Ovary (tissue), 7 donors: ENCODE measurements at regions not wholly inside any gene's neighbourhood (a gene's known extent, or its start where the extent isn't known, plus 50 kb on each side); places are given as distances from the start of the nearest gene placed in this dataset.

ENCODE experiments used
- DNase-seq, 5 donors: peaks; one replicate each; pipeline ENCODE4 v3.0.0-alpha.2; 2019 to 2020
- H3K27ac ChIP-seq, 2 donors: fragments of 200-600 bp; one replicate each; pipeline versions ENCODE4 v1.5.1 to v1.8.0; 2019 to 2022
- H3K27me3 ChIP-seq: fragments of 200-600 bp; one replicate; pipeline ENCODE4 v1.8.0; 2022
- H3K36me3 ChIP-seq: fragments of 200-600 bp; sonication (generic); one replicate; pipeline ENCODE4 v1.5.1; 2019
- H3K4me1 ChIP-seq: one replicate; pipeline ENCODE4 v1.8.1; 2013; ENCODE audit warnings: mild to moderate bottlenecking, moderate library complexity; ENCODE audit not compliant: insufficient read depth
- H3K4me3 ChIP-seq: fragments of 200-600 bp; sonication (generic); one replicate; pipeline ENCODE4 v1.5.1; 2017
- H3K9me3 ChIP-seq, 2 donors: fragments of 200-600 bp in 1 of 2; sonication (generic) in 1 of 2; one replicate each; pipeline versions ENCODE4 v1.5.1 to v1.8.1; 2013 to 2019; ENCODE audit warnings: mild to moderate bottlenecking in 1 of 2, moderate library complexity in 1 of 2
- EP300 ChIP-seq: sonication (generic); formaldehyde crosslinking; IDR thresholded peaks from one replicate; pipeline ENCODE4 v1.6.1; 2017; ENCODE audit warnings: antibody characterized with exemption
- POLR2A ChIP-seq: fragments of 450-650 bp; IDR thresholded peaks from one replicate; pipeline ENCODE4 v1.6.1; 2017; ENCODE audit warnings: antibody characterized with exemption, mild to moderate bottlenecking, moderate library complexity
- WGBS, 3 donors: extraction: QIAGEN DNeasy Blood & Tissue Kit in 1 of 3; methylation state at CpG; one replicate each; pipeline versions ENCODE4 v1.1.5 to v1.1.7; 2013 to 2017; 5-methylcytosine and 5-hydroxymethylcytosine counted together
- intact Hi-C, 4 donors: fragments of 100-400 bp; cut with DNase I; formaldehyde crosslinking; loops; one replicate each; pipeline versions ENCODE4 v1.11.0 to v1.15.1; 2022 to 2023
- TF ChIP-seq, protein P1 (sequence below), 3 donors: fragments of 450-650 bp in 2 of 3; fragments of 200-600 bp in 1 of 3; IDR thresholded peaks; one replicate each; pipeline versions ENCODE4 v1.5.1 to v1.8.0; 2016 to 2022; ENCODE audit warnings: antibody characterized with exemption in 3 of 3, mild to moderate bottlenecking in 1 of 3
- donor health status: DM: no; HTN: no; CAD: no; lungs with moderate emphysema.
- donor health status: DM: no; HTN: no; CAD: no.
- donor health status: Bipolar disorder and iron deficiency.
- donor health status: DM: no; HTN: no; CAD: no.
- donor health status: DM: yes; HTN: yes; CAD: no.

DNA sequence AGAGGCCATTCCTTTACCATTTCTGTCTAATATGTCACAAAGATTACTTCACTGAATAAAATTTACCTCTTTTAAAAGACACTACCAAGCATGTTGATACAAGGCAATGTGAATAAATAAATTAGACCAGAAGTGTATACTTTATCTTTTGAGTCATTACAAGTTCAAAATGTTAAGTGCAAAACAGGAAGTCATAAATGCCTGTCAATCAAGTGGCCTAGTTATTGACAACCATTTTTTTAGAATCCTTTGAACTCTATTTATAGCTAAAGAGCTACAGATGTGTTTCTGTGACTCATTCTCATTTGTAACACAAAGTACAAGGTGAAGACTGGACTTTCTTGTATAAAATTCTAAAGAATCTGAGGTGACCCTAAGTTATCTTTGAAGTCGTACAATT is 602.7 kb upstream of the SEMA6A start:
- intact Hi-C loops, result no loop called here
- DNase-seq, result no peak
- Histone ChIP-seq H3K4me3 (no peak overlapping the region), H3K27me3 (no peaks in the 10 kb centered on the region), H3K9me3 (no peaks in the 10 kb centered on the region), H3K27ac (no peak overlapping the region), H3K4me1 (no peaks in the 10 kb centered on the region), H3K36me3 (no peaks in the 10 kb centered on the region)
- no peak for TF ChIP-seq EP300
- TF ChIP-seq, protein P1, sequence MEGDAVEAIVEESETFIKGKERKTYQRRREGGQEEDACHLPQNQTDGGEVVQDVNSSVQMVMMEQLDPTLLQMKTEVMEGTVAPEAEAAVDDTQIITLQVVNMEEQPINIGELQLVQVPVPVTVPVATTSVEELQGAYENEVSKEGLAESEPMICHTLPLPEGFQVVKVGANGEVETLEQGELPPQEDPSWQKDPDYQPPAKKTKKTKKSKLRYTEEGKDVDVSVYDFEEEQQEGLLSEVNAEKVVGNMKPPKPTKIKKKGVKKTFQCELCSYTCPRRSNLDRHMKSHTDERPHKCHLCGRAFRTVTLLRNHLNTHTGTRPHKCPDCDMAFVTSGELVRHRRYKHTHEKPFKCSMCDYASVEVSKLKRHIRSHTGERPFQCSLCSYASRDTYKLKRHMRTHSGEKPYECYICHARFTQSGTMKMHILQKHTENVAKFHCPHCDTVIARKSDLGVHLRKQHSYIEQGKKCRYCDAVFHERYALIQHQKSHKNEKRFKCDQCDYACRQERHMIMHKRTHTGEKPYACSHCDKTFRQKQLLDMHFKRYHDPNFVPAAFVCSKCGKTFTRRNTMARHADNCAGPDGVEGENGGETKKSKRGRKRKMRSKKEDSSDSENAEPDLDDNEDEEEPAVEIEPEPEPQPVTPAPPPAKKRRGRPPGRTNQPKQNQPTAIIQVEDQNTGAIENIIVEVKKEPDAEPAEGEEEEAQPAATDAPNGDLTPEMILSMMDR (IDR thresholded peaks at IDR 0.05), result no peak
- no peak for TF ChIP-seq POLR2A
- WGBS, 3 donors, result 94 to 96% (median 94%) methylated on average over 1 of the region's 1 CpG

DNA sequence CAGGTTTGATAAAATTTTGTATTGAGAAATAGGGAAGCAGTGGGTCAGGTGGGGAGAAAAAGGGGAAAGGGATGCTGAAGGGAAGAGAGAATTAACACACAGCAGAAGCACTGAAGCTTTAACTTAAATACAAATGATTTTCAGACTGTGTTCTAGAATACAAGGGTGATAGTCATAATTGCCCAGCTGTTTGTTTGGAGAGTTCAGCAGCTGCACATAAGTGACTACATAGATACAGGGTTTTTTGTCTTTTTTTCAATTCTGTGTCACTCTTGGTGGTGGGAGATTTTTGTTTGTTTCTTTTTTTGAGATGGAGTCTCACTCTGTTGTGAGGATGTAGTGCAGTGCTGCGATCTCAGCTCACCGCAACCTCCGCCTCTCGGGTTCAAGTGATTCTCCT is 590.4 kb upstream of the SEMA6A start:
- intact Hi-C loops, result no loop called here

DNA sequence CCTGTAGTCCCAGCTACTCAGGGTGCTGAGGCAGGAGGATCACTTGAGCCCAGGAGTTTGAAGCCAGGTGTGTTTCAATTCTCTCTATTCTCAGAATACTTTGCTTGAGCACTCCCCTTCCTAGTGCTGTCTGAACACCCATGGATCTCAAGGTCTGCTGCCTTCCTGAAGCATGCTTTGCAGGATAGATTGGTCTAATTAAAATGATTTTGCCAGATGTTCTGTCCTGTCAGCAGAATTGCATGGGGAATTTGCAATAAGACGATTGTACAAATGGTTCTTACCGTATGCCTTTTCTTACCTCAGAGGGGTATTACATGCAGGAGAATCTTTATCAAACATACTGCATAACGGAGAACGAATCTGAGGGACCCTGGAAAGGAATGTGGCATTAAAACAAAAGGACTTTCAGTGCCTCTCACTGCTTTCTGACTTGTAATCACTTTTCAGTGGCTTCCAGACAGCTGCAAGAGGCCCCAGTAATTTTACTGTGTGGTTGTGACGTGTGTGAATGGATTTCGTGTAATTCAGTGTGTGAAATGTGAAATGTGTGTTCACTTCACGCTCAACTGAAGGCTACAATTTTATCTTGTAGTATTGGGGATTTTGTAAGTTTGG is 587.2 kb upstream of the SEMA6A start:
- Histone ChIP-seq H3K27ac (no peak overlapping the region), H3K36me3 (no peaks in the 10 kb centered on the region), H3K9me3 (no peaks in the 10 kb centered on the region), H3K4me3 (no peak overlapping the region), H3K4me1 (no peaks in the 10 kb centered on the region), H3K27me3 (peaks cover 2% of the 10 kb centered on the region)
- intact Hi-C loops, result no loop called here
- no peak for TF ChIP-seq POLR2A
- no peak for TF ChIP-seq EP300
- TF ChIP-seq, protein P1 (IDR thresholded peaks at IDR 0.05), result no peak
- WGBS, 3 donors, result 69 to 77% (median 76%) methylated on average over 7 of the region's 7 CpGs
- DNase-seq, result no peak

More for the DNA sequence above, 590.4 kb upstream of the SEMA6A start:
- no peak overlapping the region for H3K27ac ChIP-seq
- H3K36me3 ChIP-seq, result no peaks in the 10 kb centered on the region
- TF ChIP-seq POLR2A, result no peak
- TF ChIP-seq, protein P1 (IDR thresholded peaks at IDR 0.05), result no peak
- no peak for TF ChIP-seq EP300
- no peak for DNase-seq
- no peaks in the 10 kb centered on the region for H3K27me3 ChIP-seq
- no peaks in the 10 kb centered on the region for H3K9me3 ChIP-seq
- no peaks in the 10 kb centered on the region for H3K4me1 ChIP-seq
- no peak overlapping the region for H3K4me3 ChIP-seq
- WGBS, 3 donors, result 99 to 100% (median 99%) methylated on average over 4 of the region's 4 CpGs

DNA sequence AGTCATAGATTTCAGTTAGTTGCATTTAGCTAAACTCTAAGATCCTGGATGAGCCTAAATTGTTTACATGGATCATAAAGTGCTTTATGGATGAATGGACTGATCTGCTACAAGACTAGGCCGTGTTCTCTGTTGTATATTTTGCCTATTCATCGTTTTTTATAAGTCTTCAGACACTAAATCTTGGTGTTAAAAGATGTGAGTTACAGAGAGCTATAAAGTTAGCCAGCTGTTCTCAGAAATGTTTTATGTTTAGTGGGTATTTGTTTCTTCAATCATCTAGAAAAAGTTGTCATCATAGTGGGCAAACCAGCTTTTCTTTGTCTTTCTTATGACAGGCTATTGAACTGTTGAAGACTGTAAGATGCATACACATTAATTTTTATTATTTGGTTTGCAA is 585.8 kb upstream of the SEMA6A start:
- H3K4me1 ChIP-seq, result no peaks in the 10 kb centered on the region
- no peaks in the 10 kb centered on the region for H3K9me3 ChIP-seq
- H3K27me3 ChIP-seq, result peaks cover 2% of the 10 kb centered on the region
- no peaks in the 10 kb centered on the region for H3K36me3 ChIP-seq
- intact Hi-C loops, result no loop called here
- no peak overlapping the region for H3K4me3 ChIP-seq
- TF ChIP-seq POLR2A (no peak), EP300 (no peak)
- TF ChIP-seq, protein P1 (IDR thresholded peaks at IDR 0.05), result no peak
- 73 to 75% (median 74%) methylated on average over 2 of the region's 2 CpGs for WGBS, 3 donors
- no peak for DNase-seq
- no peak overlapping the region for H3K27ac ChIP-seq
